Upper lobe of left lung (tissue), 4 donors: ENCODE measurements at regions not wholly inside any gene's neighbourhood (a gene's known extent, or its start where the extent isn't known, plus 50 kb on each side); places are given as distances from the start of the nearest gene placed in this dataset.

ENCODE experiments used
- POLR2A ChIP-seq, 4 donors: fragments of 450-650 bp; IDR thresholded peaks; one replicate each; pipeline ENCODE4 v1.5.1; 2016 to 2017; ENCODE audit warnings: antibody characterized with exemption in 4 of 4, mild to moderate bottlenecking in 2 of 4
- POLR2AphosphoS5 ChIP-seq, 2 donors: sonication (generic); formaldehyde crosslinking; IDR thresholded peaks; one replicate each; pipeline ENCODE4 v1.5.1; 2017; ENCODE audit warnings: antibody characterized with exemption in 2 of 2
- TF ChIP-seq, protein P1 (sequence below), 6 experiments: fragments of 450-650 bp in 4 of 6; fragments of 200-600 bp in 2 of 6; sonication (generic) in 2 of 6; IDR thresholded peaks; one replicate each; pipeline ENCODE4 v1.5.1; 2016 to 2019; ENCODE audit warnings: antibody characterized with exemption in 6 of 6

DNA sequence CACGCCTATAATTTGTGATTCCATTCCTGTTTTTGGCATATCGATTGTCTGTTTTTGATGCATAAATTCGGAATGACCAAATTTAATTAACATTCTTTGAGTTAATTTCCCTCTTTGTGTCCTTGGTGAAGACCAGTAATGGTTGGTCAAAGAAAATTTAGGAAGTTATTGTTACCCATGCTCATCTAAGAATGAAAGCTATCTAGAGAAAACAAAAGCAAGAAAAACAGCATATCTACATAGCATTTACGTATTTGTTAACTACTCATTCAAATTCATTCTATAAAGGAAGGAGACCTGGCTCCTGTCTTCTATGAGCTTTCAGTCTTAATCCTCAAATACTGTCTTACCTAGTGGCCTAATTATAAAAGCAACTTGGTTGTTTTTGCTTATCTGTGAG lies 59.2 kb upstream of the CHST9 start:
- no peak for TF ChIP-seq POLR2A (IDR thresholded peaks at IDR 0.05)
- TF ChIP-seq, protein P1, sequence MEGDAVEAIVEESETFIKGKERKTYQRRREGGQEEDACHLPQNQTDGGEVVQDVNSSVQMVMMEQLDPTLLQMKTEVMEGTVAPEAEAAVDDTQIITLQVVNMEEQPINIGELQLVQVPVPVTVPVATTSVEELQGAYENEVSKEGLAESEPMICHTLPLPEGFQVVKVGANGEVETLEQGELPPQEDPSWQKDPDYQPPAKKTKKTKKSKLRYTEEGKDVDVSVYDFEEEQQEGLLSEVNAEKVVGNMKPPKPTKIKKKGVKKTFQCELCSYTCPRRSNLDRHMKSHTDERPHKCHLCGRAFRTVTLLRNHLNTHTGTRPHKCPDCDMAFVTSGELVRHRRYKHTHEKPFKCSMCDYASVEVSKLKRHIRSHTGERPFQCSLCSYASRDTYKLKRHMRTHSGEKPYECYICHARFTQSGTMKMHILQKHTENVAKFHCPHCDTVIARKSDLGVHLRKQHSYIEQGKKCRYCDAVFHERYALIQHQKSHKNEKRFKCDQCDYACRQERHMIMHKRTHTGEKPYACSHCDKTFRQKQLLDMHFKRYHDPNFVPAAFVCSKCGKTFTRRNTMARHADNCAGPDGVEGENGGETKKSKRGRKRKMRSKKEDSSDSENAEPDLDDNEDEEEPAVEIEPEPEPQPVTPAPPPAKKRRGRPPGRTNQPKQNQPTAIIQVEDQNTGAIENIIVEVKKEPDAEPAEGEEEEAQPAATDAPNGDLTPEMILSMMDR (IDR thresholded peaks at IDR 0.05) = no peak
- no peak for TF ChIP-seq POLR2AphosphoS5 (IDR thresholded peaks at IDR 0.05)
